ENCODE measurements at regions not wholly inside any gene's neighbourhood (a gene's known extent, or its start where the extent isn't known, plus 50 kb on each side); places are given as distances from the start of the nearest gene placed in this dataset.
"Not testable (repeated sequence)": the region's sequence is repeated elsewhere in the genome, so short reads cannot be mapped to it uniquely, and the experiment has no call there.

- DNase-seq: no peak
Observed at GRCh38 chr16:86337581-86338402, 172.5 kb upstream of the FOXF1 start.

DNA sequence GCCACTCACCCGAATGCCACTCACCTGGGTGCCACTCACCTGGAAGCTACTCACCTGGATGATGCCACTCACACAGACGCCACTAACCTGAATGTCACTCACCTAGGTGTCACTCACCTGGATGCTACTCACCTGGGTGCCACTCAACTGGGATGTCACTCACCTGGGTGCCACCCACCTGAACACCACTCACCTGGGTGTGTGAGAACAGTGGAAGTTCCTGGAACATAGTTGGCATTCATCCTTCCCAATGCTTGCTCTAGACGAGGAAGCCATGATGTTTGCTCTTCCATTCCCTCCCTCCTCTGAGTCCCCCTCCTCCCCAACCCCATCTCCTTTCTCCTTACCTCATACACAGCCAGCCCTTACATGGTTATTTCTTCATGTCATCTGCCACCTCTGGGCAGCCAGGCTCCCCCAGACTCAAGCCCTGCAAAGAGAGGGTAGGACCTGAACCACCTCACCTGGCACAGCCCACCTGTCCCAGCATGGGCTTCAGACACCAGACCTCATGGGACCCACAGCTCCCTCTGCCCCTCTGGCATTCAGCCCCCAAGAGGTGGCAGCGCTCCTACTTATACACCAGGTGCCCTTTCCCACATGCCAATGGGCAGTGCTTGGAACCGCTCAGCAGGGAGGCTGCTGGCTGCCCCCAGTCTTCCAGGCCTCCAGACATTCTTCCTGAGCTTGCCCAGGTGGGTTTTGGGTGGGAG, 171.8 kb upstream of the FOXF1 start:
- DNase-seq: no peak

- no peak for DNase-seq
Observed at GRCh38 chr16:86342161-86342834, 168.0 kb upstream of the FOXF1 start.

- no peak for DNase-seq
Observed at GRCh38 chr16:86343027-86343795, 167.1 kb upstream of the FOXF1 start.

- DNase-seq: no peak
Observed at GRCh38 chr16:86343796-86344585, 166.3 kb upstream of the FOXF1 start.

DNA sequence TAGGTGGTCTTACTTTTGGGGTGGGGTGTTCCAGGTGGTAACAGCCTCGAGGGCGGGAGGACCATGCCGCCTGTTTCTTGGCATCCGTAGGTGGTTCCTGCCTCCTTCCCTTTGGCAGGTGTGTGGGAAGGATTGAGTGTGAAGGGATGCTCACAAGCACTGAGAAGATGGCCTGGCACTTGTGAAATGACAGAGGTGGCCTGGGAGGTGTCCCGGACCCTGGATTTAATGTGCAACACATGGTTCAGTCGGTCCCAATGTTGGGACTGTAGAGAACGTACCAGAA, 165.8 kb upstream of the FOXF1 start:
- no peak for DNase-seq

- no peak for DNase-seq
Observed at GRCh38 chr16:86344881-86345280, 165.4 kb upstream of the FOXF1 start.

DNA sequence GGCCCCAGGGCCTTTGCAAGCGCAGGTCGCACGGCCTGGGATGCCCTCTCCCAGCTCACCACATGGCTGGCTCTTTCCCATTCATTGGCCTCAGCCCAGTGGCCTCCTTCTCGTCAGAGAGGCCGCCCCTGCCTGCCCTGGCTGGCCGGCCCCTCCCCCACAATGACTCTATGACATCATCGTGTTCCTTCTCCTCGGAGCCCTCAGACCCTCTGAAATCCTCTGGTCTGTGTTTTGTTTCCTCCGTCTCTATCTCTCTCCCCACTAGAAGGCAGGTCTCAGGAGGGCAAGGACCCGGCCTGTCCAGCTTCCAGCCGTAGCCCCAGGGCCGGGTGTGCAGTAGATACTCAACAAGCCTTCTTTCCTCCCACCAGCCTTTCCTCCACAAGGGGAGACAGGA, 164.8 kb upstream of the FOXF1 start:
- DNase-seq: no peak

GRCh38 chr16:86346034-86346433, 164.3 kb upstream of the FOXF1 start:
- DNase-seq: no peak

DNA sequence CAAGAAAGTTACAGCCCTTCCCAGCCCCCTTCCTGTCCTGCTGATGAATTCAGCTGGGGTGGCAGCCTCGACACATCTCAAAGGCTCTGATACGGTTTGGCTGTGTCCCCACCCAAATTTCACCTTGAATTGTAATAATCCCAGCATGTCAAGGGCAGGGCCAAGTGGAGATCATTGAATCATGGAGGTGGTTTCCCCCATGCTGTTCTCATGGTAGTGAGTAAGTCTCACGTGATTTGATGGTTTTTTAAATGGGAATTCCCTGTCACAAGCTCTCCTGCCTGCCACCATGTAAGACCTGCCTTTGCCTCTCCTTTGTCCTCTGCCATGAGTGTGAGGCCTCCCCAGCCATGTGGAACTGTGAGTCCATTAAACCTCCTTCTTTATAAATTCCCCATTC, 163.2 kb upstream of the FOXF1 start:
- no peak for DNase-seq

GRCh38 chr16:86347916-86348555, 162.3 kb upstream of the FOXF1 start:
- DNase-seq: no peak

DNA sequence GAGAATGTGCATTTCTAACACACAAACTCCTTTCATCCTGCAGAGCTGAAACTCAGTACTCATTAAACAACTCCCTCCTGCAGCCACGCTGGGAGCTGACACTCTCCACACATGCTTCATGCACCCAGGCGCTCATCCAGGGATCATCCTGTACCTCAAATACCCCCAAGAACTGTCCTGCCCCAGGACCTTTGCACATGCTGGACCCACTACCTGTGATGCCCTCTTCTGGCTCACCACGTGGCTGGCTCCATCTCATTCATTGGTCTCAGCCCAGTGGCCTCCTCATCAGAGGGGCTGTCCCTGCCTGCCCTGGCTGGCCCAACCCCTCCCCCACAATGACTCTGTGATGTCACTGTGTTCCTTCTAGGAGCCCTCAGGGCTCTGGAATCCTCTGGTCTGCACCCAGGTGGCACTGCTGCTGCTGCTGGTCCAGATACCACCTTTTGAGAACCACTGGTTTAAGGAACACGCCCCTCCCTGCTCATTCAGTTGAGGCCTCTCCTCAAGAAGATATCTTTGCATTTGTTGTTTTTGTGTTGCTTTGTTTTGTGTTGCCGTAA, 160.9 kb upstream of the FOXF1 start:
- DNase-seq: no peak

DNA sequence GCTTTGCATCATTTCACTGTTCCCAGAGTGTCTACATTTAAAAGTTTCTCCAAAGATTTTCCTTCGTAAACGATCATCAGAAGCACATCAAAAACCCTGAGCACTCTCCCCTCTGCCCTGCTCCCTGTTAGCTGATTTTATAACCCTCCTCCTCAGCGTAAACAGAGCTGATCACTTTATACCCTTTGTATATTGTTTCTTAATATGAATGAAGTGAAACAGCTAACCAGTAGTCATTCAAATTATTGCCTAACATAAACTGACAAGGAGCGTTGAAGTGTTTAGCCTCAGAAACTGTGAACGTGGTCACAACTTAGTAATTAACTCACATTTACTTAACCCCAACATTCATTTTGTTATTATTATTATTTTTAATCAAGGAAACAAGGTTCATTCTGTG, 160.0 kb upstream of the FOXF1 start:
- no peak for DNase-seq

DNA sequence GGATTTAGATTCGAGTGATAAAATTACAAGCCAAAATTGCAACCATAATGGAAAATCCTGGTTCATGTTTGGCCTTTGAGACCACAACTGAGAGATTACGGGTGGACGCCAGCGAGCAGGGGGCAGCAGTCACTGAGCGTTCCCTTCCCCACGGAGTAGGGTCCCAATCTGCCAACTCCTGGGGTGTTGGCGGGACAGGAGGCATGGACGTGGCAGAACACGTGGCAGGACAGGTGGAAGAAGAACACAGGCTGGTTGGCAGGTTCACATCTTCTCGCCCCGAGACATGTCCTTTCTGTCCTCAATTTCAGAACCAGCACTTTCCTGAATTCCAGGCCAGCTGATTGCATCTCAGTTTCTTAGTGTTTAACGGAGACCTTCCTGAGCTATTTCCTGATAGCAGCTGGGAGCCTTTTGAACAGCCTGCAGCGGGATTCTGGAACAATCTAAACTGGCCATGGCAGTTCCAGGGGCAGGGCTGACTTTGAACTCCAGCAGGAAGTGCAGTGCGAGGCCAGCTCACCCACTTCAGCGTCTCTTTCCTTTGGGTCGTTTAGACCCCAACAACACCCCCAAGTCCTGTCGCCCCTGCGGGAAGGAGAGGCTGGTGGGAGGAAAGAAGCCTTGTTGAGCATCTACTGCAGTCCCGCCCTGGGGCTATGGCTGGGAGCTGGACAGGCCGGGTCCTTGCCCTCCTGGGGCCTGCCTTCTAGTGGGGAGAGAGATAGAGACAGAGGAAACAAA, 159.1 kb upstream of the FOXF1 start:
- no peak for DNase-seq

DNA sequence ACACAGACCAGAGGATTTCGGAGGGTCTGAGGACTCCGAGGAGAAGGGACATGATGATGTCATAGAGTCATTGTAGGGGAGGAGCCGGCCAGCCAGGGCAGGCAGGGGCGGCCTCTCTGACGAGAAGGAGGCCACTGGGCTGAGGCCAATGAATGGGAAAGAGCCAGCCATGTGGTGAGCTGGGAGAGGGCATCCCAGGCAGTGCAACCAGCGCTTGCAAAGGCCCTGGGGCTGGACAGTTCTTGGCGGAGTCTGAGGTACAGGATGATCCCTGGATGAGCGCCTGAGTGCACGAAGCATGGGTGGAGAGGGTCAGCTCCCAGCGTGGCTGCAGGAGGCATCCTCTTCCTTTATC, 158.6 kb upstream of the FOXF1 start:
- not testable (repeated sequence) for DNase-seq

DNA sequence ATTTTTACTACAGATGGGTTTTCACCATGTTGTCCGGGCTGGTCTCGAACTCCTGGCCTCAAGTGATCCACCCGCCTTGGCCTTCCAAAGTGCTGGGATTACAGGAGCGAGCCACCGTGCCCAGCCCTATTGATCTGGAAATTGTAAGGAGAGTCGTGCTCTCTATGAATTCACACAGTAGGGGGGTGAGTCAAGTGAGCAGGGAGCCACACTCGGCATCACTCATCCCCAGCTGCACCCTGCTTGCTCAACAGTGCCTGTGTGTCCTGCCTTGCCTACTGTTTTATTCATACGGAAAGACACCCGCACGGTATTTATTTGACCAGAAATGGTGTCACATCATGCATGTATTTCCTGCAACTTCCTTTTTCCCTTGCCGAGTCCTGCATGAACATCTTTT, 157.2 kb upstream of the FOXF1 start:
- no peak for DNase-seq

GRCh38 chr16:86353948-86354347, 156.4 kb upstream of the FOXF1 start:
- DNase-seq: no peak

DNA sequence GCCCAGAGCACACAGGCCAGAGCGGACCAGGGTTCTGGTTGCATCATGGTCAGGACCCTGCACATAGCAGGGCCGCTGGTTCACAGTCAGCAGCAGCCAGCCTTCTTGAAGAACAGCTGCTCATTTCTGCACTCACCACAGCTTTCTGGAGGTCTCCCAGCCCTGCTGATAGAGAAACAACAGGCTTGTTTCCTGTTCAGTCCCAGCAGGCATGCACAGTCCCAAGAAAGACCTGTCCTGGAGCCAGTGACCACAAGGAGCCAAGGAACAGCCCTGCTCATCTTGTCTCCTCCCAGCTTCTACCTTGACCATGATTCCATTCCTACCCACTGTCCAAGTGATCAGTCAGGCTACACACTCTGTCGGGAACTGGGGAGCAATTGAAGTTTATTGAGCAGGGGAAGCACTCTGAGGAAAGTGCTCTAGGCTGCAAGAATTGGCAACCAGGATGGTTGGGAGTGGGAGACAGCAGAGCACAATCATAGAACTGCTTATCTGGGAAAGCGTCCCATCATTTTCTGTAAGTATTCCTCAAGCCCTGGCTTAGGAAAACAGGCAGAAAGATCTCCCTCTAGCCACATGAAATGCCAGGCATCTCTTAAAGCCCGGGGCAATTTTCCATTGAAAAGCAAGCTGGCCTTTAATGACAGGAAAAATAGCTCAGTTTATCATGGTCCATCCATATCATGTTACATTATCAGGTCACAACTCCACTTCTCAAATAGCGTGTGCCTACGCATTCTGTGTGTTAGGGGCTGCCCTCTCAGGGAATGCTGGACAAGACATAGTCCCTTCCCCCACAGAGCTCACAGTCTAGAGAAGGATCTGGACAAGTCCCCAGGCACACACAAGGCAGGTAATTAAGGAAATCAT, 155.4 kb upstream of the FOXF1 start:
- no peak for DNase-seq

GRCh38 chr16:86355531-86355930, 154.8 kb upstream of the FOXF1 start:
- no peak for DNase-seq

DNA sequence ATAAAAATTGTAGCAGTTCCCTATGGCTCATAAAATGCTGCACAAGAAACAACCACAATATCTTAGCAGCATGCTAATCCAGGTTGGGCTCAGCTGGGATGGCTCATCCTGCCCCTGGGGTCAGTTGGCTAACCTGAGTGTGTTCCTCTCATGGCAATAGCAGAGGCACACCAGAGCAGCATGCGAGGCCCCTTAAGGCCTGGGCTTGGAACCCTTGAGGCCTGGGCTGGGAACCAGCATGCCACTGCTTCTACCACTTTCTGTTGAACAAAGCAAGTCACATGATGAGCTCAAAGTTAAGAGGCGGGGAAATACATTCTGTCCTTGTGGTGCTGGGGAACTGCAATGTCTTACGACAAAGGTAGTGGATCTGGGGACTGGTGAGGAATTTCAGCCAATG, 154.4 kb upstream of the FOXF1 start:
- DNase-seq: no peak

All from activated T-cell treated with anti-CD3 and anti-CD28 coated beads, Interleukin-2, amount 50 U/mL, for 48 hours (primary cell).